OCI-LY3 (cell line): ENCODE measurements at regions not wholly inside any gene's neighbourhood (a gene's known extent, or its start where the extent isn't known, plus 50 kb on each side); places are given as distances from the start of the nearest gene placed in this dataset.

Experiments
- EZH2phosphoT487 ChIP-seq: fragments of 200-600 bp; shearing (Covaris generic); IDR thresholded peaks from 2 replicates; pipeline ENCODE4 v1.6.1; 2018; ENCODE audit warnings: antibody characterized with exemption, mixed run types, low read depth
- TF ChIP-seq, protein P1 (sequence below): fragments of 200-600, 300-600 bp; sonication (generic); IDR thresholded peaks from 2 replicates; pipeline ENCODE4 v1.5.1; 2014; ENCODE audit warnings: antibody characterized with exemption, low read length, low read depth

DNA sequence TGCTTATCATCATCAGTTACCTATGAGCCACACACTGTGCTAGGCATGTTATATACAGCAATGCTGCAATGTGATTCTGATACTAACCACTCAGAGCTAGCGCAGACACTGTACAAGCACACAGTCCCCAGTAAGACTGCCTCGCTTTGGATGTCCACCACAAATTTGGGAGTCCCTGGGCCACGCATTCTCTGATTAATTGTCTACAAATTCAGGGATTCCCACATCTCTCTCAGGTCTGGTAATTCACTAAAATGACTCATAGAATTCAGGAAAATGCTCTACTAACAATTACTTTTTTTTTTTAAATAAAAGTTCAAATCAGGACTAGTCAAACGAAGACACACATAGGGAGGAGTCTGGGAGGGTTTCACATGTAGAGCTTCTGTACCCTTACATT is 652.1 kb upstream of the AADAT start:
- TF ChIP-seq, protein P1, sequence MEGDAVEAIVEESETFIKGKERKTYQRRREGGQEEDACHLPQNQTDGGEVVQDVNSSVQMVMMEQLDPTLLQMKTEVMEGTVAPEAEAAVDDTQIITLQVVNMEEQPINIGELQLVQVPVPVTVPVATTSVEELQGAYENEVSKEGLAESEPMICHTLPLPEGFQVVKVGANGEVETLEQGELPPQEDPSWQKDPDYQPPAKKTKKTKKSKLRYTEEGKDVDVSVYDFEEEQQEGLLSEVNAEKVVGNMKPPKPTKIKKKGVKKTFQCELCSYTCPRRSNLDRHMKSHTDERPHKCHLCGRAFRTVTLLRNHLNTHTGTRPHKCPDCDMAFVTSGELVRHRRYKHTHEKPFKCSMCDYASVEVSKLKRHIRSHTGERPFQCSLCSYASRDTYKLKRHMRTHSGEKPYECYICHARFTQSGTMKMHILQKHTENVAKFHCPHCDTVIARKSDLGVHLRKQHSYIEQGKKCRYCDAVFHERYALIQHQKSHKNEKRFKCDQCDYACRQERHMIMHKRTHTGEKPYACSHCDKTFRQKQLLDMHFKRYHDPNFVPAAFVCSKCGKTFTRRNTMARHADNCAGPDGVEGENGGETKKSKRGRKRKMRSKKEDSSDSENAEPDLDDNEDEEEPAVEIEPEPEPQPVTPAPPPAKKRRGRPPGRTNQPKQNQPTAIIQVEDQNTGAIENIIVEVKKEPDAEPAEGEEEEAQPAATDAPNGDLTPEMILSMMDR = no peak
- TF ChIP-seq EZH2phosphoT487 = no peak
